Stimulated activated CD8-positive, alpha-beta memory T cell treated with anti-CD3 and anti-CD28 coated beads, Interleukin-12 subunit alpha, Interleukin-12 subunit beta, amount 100 ng/mL, for 24 hours (primary cell): ENCODE measurements at regions not wholly inside any gene's neighbourhood (a gene's known extent, or its start where the extent isn't known, plus 50 kb on each side); places are given as distances from the start of the nearest gene placed in this dataset.
"Not testable (repeated sequence)": the region's sequence is repeated elsewhere in the genome, so short reads cannot be mapped to it uniquely, and the experiment has no call there.

Experiments used
- DNase-seq: peaks from one replicate; pipeline ENCODE4 v3.0.0-alpha.2; 2020; ENCODE audit errors: extremely low read depth

DNA sequence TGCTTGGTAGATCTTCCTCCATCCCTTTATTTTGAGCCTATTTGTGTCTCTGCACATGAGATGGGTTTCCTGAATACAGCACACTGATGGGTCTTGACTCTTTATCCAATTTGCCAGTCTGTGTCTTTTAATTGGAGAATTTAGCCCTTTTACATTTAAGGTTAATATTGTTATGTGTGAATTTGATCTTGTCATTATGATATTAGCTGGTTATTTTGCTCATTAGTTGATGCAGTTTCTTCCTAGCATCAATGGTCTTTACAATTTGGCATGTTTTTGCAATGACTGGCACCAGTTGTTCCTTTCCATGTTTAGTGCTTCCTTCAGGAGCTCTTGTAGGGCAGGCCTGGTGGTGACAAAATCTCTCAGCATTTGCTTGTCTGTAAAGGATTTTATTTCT, 72.4 kb downstream of the HNRNPD start:
- not testable (repeated sequence) for DNase-seq

DNA sequence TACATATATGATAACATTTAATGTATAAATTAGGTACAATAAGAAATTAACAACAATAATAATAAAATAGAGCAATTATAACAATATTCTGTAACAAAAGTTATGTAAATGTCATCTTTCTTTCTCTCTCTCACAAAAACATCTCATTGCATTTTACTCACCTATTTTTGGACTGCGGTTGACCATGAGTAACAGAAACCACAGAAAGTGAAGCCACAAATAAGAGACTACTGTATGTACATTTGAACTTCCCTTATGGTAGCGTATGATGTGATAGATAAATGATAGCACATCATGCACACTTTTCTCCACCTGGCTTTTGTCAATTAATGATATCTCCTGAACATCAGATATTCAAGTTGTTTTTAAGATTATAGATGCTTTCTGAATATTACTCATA, 80.5 kb downstream of the HNRNPD start:
- no peak for DNase-seq

GRCh38 chr4:82287720-82288119, 86.1 kb downstream of the HNRNPD start:
- DNase-seq = no peak

- DNase-seq = peak; percentile 98
Measured at GRCh38 chr4:82284858-82285805, 88.7 kb downstream of the HNRNPD start.

GRCh38 chr4:82284475-82284857, 89.3 kb downstream of the HNRNPD start:
- DNase-seq = no peak

DNA sequence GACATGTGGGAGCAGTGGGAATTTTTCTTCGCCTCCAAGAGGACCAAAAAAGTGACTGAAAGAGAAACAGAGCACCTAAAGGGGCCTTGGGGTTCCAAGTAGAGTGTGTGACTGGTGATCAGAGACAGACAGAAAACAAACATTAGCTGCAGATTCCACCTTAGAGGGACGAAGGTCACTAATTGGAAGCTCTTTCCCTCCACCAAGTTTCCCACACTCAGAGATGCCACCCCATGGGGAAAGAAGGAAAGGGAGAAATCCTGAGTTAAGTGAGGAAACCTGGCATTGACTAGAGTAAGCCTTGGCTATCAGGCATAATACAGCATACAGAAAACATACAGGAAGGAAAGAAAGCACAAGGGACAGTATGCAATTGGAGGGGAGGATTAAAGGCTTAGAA, 90.9 kb downstream of the HNRNPD start:
- DNase-seq = no peak

DNA sequence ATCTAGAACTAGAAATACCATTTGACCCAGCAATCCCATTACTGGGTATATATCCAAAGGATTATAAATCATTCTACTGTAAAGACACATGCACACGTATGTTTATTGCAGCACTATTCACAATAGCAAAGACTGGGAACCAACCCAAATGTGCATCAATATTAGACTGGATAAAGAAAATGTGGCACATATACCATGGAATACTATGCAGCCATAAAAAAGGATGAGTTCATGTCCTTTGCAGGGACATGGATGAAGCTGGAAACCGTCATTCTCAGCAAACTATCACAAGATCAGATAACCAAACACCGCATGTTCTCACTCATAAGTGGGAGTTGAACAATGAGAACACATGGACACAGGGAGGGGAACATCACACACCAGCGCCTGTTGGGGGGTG, 94.2 kb downstream of the HNRNPD start:
- not testable (repeated sequence) for DNase-seq

DNA sequence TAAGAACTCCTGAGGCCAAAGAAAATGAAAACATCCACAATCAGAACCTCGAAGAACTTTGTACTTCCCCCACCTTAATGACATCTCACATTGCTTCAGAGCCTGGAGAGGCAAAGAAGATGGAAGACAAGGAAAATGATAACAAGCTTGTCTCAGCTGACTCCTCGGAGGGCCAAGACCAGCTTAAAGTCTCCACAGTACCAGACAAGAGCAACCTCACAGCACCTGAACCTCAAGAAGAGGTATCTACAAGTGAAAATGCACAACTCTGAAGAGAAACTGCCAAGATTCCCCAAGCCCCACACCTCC, 97.5 kb downstream of the HNRNPD start:
- DNase-seq = no peak

DNA sequence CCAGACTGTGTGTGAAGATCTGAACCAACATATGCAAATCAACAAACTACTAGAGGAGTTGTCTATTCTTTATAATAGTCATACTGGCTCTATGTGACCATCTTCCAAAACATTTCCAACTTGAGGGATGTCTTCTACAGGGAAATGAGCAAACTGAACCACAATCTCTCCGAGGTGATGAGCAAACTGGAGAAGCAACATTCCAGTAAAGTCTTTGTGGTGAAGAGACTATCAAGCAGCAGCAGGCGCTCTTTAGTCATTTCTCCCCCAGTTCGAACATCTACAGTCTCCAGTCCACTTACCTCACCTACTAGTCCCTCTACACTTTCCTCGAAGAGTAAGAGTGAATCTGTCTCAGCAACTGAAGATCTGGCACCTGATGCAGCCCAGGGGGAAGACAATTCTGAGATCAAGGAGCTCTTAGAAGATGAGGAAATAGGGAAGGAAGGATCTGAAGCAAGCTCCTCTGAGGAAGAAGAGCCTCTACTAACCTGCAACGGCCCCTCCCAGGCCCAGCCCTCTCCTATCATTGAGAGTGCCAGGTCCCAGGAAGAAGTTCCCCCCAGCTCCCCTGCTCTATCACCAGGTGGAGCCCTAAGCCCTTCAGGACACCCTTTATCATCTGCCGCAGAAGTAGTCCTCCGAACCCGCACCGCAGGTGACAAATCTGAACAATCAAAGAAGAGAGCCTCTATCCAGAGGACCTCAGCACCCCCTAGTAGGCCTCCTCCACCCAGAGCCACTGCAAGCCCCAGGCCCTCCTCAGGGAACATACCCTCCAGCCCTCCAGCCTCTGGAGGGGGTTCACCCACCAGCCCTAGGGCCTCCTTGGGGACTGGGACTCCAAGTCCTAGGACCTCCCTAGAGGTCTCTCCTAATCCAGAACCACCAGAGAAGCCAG, 98.1 kb downstream of the HNRNPD start:
- DNase-seq = no peak

GRCh38 chr4:82274700-82275099, 99.1 kb downstream of the HNRNPD start:
- not testable (repeated sequence) for DNase-seq

GRCh38 chr4:82272523-82272922, 101.3 kb downstream of the HNRNPD start:
- DNase-seq = not testable (repeated sequence)

- not testable (repeated sequence) for DNase-seq
Measured at GRCh38 chr4:82271915-82272480, 101.8 kb downstream of the HNRNPD start.

- DNase-seq = no peak
Measured at GRCh38 chr4:82268826-82269193, 105.0 kb downstream of the HNRNPD start.

- DNase-seq = no peak
Measured at GRCh38 chr4:82268050-82268825, 105.6 kb downstream of the HNRNPD start.

DNA sequence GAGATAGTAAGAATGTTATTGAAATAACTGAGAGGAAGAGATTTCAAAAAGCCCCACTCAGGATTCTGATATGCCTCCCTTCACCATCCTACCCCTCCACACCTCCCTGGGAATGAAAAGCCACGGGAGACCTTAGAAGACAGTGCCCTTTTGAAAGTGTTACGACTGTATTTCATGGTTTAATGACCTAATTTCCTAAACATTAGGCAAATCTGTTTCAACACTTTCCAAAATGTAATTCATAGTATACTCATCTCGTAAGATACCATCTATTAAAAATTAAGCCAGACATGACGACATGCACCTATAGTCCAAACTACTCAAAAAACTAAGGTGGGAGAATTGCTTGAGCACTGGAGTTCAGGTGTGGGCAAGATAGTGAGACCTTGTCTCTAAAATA, 106.3 kb downstream of the HNRNPD start:
- DNase-seq = no peak

- DNase-seq = no peak
Measured at GRCh38 chr4:82266345-82266744, 107.4 kb downstream of the HNRNPD start.

DNA sequence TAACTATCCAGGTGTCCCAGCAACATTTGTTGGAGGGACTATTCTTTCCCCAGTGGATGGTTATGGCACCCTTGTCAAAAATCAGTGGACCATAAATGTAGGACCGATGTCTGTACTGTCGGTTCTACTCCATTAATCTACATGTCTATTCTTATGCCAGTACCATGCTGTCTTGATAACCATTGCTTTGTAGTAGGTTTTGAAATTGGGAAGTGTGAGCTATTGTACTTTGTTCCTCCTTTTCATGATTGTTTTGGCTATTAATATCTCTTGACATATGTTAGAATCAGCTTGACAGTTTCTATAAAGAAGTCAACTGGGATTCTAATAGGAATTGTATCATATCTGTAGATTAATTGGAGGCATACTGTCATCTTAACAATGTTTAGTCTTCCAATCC, 112.7 kb downstream of the HNRNPD start:
- DNase-seq = no peak

DNA sequence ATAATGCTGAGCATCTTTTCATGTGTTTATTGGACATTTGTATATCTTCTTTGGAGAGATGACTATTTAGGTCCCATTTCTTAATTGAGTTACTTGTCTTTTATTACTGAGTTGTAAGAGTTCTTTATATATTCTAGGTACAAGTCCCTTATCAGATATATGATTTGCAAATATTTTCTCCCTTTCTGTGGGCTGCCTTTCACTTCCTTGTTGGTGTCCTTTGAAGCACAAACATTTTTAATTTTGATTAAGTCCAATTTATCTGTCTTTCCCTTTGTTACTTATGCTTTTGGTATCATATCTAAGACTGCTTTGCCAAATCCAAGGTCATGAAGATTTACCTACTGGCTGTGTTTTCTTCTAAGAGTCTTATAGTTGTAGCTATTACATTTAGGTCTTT, 113.2 kb downstream of the HNRNPD start:
- no peak for DNase-seq

- no peak for DNase-seq
Measured at GRCh38 chr4:82256718-82257117, 117.1 kb downstream of the HNRNPD start.

DNA sequence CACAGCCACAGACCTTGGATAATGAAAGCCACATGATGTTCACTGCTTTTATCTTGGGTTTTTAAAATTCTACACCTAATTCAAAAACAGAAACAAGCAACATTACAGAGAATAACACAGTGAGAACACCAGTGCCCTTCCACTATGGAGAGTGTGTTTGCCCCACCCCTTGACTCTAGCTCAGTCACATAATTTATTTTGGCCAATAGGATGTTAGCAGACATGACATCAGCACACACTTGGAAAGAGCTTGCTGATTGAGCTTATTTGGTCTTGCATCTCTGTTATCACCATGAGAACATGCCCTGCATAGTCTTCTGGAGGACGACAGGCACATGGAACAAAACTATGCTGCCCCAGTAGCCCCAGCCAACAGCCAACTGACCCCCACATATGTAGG, 118.1 kb downstream of the HNRNPD start:
- DNase-seq = no peak

DNA sequence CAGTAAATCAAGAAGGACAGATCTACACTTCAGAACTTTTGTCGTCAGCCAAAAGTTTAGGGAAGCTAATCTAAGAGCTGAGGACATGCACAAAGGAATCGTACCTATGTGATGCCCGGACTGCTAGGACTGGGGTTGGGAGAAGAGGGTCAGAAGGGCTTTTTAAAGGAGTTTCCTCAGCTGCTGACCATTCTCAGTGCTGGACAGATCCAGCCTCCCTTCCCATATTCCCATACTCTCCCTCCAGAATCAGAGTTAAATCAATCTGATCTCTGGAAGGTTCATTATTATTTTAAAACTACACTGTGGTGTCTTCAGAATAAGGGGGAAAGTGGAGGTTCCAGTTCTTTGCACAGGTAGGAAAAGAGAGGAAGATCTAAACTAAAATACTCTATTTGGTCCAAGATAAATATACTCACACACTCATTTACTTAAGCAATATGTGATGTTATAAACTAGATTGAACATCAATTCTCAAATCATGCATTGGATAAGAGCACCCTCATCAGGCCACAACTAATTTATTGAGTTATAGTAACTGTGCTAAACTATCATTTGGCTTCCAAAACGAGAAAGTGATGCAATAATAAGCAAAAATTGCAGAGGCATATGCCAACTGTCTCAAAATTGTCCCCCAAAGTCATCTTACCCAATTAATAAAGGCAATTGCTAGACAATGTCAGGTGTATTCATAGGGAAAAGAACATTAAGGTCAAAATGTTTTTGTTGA, 124.7 kb downstream of the HNRNPD start:
- DNase-seq = no peak
